ENCODE measurements at regions not wholly inside any gene's neighbourhood (a gene's known extent, or its start where the extent isn't known, plus 50 kb on each side); places are given as distances from the start of the nearest gene placed in this dataset.

- TF ChIP-seq POLR2AphosphoS5 (IDR thresholded peaks at IDR 0.05; ENCODE audit: low read depth, low read length) (no peak), CTCF (IDR thresholded peaks at IDR 0.05) (no peak), REST (IDR thresholded peaks at IDR 0.05; ENCODE audit: insufficient read depth in 1 of 2, low read depth in 2 of 2, low read length in 1 of 2) (no peak), SIN3A (IDR thresholded peaks at IDR 0.05; ENCODE audit: borderline replicate concordance, insufficient read depth, low read depth, low read length) (no peak)
These were observed 99.1 kb downstream of the NIBAN1 start for GRCh38 chr1:184875218-184875617.

All from Panc1 (cell line).